Keratinocyte (primary cell): ENCODE measurements at regions not wholly inside any gene's neighbourhood (a gene's known extent, or its start where the extent isn't known, plus 50 kb on each side); places are given as distances from the start of the nearest gene placed in this dataset.

Experiments
- CTCF ChIP-seq, 3 experiments: IDR thresholded peaks in 1 of 3; conservative IDR thresholded peaks in 1 of 3; optimal IDR thresholded peaks in 1 of 3; 2 replicates in 2 of 3; 3 replicates in 1 of 3; pipeline versions ENCODE3 to v1.5.1; 2011; ENCODE audit warnings: low read length in 3 of 3, mild to moderate bottlenecking in 3 of 3, moderate library complexity in 2 of 3, control low read depth in 1 of 3, inconsistent platforms in 1 of 3; ENCODE audit not compliant: insufficient read depth in 2 of 3; ENCODE audit errors: extremely low read depth in 1 of 3
- EZH2 ChIP-seq: IDR thresholded peaks from one replicate; pipeline ENCODE4 v1.6.1; 2012; ENCODE audit warnings: inconsistent platforms, mild to moderate bottlenecking, low read length, moderate library complexity

DNA sequence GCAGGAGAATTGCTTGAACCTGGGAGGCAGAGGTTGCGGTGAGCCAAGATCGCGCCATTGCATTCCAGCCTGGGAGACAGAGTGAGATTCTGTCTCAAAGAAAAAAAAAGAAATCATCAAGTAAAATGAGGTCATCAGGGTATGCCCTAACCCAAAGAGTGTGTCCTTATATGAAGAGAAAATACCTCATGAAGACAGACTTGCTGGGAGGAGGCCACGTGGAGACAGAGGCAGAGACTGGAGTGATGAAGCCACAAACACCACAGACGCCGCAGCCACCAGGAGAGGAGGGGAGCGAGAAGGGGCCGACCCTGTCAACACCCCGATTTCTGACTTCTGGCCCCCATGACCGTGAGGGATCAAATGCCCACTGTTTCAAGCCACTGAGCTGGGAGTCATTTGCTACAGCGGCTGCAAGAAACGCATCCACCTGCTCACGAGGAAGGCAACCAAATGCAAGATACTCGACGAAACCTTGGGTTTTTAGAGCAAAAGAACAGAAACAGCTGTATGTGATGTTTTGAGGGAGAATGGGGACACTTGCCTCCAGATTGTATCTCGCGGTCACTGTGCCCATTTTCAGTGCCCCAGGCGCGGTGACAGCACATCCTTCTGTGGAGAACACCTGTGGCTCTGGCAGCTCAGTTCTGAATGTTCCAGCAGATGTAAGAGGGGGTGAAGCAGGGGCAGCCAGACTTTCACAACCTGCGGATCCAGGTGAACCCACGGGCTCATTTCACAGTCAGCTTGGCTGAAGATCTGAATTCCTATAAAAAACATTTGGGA, 1317.2 kb downstream of the TBC1D22A start:
- TF ChIP-seq CTCF (optimal IDR thresholded peaks at IDR 0.05 in 1 of 3, IDR thresholded peaks at IDR 0.05 in 1 of 3, conservative IDR thresholded peaks at IDR 0.05 in 1 of 3; ENCODE audit: extremely low read depth in 1 of 3, insufficient read depth in 2 of 3, low read length in 3 of 3) (no peak), EZH2 (no peak)
